ENCODE measurements at regions not wholly inside any gene's neighbourhood (a gene's known extent, or its start where the extent isn't known, plus 50 kb on each side); places are given as distances from the start of the nearest gene placed in this dataset.

DNA sequence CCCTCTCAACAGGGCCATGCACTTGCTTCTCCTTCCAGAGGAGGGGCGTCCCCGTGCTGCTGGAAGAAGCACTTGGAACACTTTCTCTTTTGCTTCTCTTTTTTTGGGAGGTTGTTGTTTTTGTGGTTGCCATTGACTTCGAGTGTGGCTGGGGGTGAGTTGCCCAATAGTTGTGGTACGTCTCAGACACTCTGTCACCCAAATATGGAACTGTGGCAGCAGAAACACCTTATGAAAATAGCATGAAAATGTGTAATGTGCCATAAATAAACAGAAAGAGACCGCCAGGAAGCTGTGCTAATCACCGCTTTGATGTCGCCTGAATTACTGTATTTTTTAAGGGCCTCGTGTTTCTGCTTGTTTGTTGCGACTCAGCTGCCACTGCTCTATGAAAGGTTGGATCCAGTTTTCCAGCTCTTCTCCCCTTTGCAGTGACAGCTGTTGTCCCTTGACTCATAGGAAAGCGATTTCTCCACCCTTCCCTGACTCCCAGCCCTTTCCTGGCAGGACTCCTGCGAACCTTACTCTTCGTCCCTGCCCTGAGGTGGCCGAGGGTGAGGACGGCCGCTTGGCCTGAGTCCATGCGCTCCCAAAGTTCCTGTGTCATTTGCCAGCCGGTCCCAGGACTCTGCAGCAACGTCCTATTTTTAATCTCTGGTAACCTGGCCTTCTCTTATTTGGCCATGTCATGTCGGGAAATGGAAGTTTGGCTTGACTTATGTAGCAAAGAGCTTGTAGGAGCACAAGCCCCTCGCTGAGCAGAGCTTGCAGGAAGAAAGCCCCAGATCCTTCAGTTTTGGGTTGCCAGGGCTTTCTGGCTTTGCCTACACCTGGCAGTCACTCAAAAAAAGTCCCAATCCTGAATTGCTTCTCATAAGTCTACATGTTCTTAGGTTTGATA lies 694.6 kb downstream of the QKI start:
- Histone ChIP-seq H3K79me2 (ENCODE audit: insufficient read depth, low read length) (no peaks in the 10 kb centered on the region), H3K9me2 (replicated peaks; ENCODE audit: low read depth, low read length) (no peaks in the 10 kb centered on the region), H3K9ac (ENCODE audit: low read depth, low read length, poor library complexity, severe bottlenecking) (no peak overlapping the region), H3K9me3 (ENCODE audit: insufficient read depth, low read depth, low read length) (no peaks in the 10 kb centered on the region; the same call in 1 of the 2 replicates), H3K36me3 (ENCODE audit: insufficient read depth, low read length) (no peaks in the 10 kb centered on the region), H3K4me3 (ENCODE audit: low read length, poor library complexity, severe bottlenecking) (no peak overlapping the region), H3F3A (ENCODE audit: low read depth) (no peaks in the 10 kb centered on the region), H4K20me1 (ENCODE audit: insufficient read depth, low read length, poor library complexity, severe bottlenecking) (no peaks in the 10 kb centered on the region), H3K4me2 (ENCODE audit: low read depth, low read length, poor library complexity, severe bottlenecking) (no peak overlapping the region), H3K4me1 (ENCODE audit: insufficient read depth, low read length, poor library complexity, severe bottlenecking) (no peaks in the 10 kb centered on the region), H3K27me3 (ENCODE audit: insufficient read depth, low read length, poor library complexity, severe bottlenecking) (no peaks in the 10 kb centered on the region), H2AFZ (ENCODE audit: low read length) (no peak overlapping the region)
- TF ChIP-seq EZH2phosphoT487 (IDR thresholded peaks at IDR 0.05; ENCODE audit: borderline replicate concordance): no peak
- TF ChIP-seq CTCF (conservative IDR thresholded peaks at IDR 0.05; ENCODE audit: low read length): no peak

DNA sequence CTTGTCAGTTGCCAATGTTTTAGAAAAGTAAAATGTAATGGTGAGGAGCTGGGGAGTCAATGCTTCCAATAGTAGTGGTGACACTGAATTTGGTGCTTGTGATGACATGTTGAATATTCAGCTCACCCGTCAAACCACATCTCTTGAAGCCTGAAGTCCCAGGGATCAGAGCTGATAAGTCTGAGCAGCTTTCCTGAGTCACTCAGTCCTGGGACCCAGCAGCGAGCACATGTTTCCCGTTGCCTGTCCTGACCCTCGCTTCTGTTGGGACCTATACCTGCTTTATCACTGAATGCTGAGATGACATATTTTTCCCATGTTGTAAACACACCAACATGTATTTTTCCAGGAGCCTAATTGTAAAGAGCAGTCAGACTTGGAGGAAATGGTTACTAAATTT lies 693.6 kb downstream of the QKI start:
- Histone ChIP-seq H3K36me3 (ENCODE audit: insufficient read depth, low read length) (no peaks in the 10 kb centered on the region), H3K4me3 (ENCODE audit: low read length, poor library complexity, severe bottlenecking) (no peak overlapping the region), H3K4me2 (ENCODE audit: low read depth, low read length, poor library complexity, severe bottlenecking) (no peak overlapping the region), H3K9me3 (ENCODE audit: insufficient read depth, low read depth, low read length) (no peaks in the 10 kb centered on the region; the same call in 1 of the 2 replicates), H3K79me2 (ENCODE audit: insufficient read depth, low read length) (no peaks in the 10 kb centered on the region), H3K9ac (ENCODE audit: low read depth, low read length, poor library complexity, severe bottlenecking) (no peak overlapping the region), H3K9me2 (replicated peaks; ENCODE audit: low read depth, low read length) (no peaks in the 10 kb centered on the region), H4K20me1 (ENCODE audit: insufficient read depth, low read length, poor library complexity, severe bottlenecking) (no peaks in the 10 kb centered on the region), H3F3A (ENCODE audit: low read depth) (no peaks in the 10 kb centered on the region), H3K4me1 (ENCODE audit: insufficient read depth, low read length, poor library complexity, severe bottlenecking) (no peaks in the 10 kb centered on the region), H3K27me3 (ENCODE audit: insufficient read depth, low read length, poor library complexity, severe bottlenecking) (no peaks in the 10 kb centered on the region), H2AFZ (ENCODE audit: low read length) (no peak overlapping the region)
- TF ChIP-seq EZH2phosphoT487 (IDR thresholded peaks at IDR 0.05; ENCODE audit: borderline replicate concordance): no peak
- TF ChIP-seq CTCF (conservative IDR thresholded peaks at IDR 0.05; ENCODE audit: low read length): no peak

DNA sequence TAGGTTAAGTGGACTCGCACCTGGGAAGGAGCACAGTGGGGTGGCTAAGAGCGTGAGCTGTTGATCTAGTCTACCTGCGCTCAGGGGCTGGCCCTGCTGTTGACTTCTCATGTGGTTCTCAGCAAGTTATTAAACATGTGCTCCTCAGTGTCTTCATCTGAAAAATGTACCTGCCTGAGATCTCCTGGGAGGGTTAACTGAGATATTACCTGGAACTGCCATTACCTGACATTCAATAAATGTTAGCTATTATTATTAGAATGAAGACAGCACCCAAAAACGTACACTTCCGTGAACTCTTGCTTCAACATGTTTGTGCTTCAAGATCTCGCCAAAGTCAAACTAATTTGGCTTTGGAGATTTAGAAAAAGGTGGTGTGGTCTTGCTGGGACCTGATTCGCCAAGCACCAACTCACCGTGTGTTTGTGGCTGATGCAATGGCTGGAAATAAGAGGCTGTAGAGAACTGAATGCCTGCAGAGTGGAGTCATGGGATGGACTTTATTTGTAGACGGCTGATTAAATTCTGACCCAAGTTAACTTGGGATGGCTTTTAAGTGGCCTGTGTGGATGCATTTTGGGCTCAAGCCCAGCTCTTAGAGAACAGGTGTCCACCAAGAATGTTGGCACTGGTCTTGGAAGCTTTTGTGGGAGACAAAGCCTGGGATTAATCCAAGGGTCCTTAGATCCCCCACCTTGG lies 692.9 kb downstream of the QKI start:
- Histone ChIP-seq H3K4me2 (ENCODE audit: low read depth, low read length, poor library complexity, severe bottlenecking) (no peak overlapping the region), H3K9me2 (replicated peaks; ENCODE audit: low read depth, low read length) (no peaks in the 10 kb centered on the region), H2AFZ (ENCODE audit: low read length) (no peak overlapping the region), H3K36me3 (ENCODE audit: insufficient read depth, low read length) (no peaks in the 10 kb centered on the region), H3F3A (ENCODE audit: low read depth) (no peaks in the 10 kb centered on the region), H3K79me2 (ENCODE audit: insufficient read depth, low read length) (no peaks in the 10 kb centered on the region), H3K4me1 (ENCODE audit: insufficient read depth, low read length, poor library complexity, severe bottlenecking) (no peaks in the 10 kb centered on the region), H3K9ac (ENCODE audit: low read depth, low read length, poor library complexity, severe bottlenecking) (no peak overlapping the region), H3K9me3 (ENCODE audit: insufficient read depth, low read depth, low read length) (no peaks in the 10 kb centered on the region; the same call in 1 of the 2 replicates), H3K4me3 (ENCODE audit: low read length, poor library complexity, severe bottlenecking) (no peak overlapping the region), H4K20me1 (ENCODE audit: insufficient read depth, low read length, poor library complexity, severe bottlenecking) (no peaks in the 10 kb centered on the region), H3K27me3 (ENCODE audit: insufficient read depth, low read length, poor library complexity, severe bottlenecking) (no peaks in the 10 kb centered on the region)
- no peak for TF ChIP-seq CTCF (conservative IDR thresholded peaks at IDR 0.05; ENCODE audit: low read length)
- TF ChIP-seq EZH2phosphoT487 (IDR thresholded peaks at IDR 0.05; ENCODE audit: borderline replicate concordance): no peak
